ENCODE measurements at regions not wholly inside any gene's neighbourhood (a gene's known extent, or its start where the extent isn't known, plus 50 kb on each side); places are given as distances from the start of the nearest gene placed in this dataset.

GRCh38 chr2:4152051-4152450 lies 448.7 kb downstream of the DCDC2C start:
- Histone ChIP-seq H3K27me3 (ENCODE audit: low read depth) (no peaks in the 10 kb centered on the region), H3K4me3 (no peak overlapping the region), H3K4me1 (no peaks in the 10 kb centered on the region), H3K9me3 (replicated peaks) (peaks cover 18% of the 10 kb centered on the region), H3K36me3 (no peaks in the 10 kb centered on the region), H3K27ac (replicated peaks) (no peak overlapping the region)
- no peak for TF ChIP-seq CTCF (IDR thresholded peaks at IDR 0.05; ENCODE audit: borderline replicate concordance)
- intact Hi-C loops (cut with micrococcal nuclease): no loop called here
- no peak for DNase-seq

- intact Hi-C loops (cut with micrococcal nuclease): no loop called here
- Histone ChIP-seq H3K4me3 (no peak overlapping the region), H3K9me3 (replicated peaks) (peaks cover 94% of the 10 kb centered on the region), H3K4me1 (no peaks in the 10 kb centered on the region), H3K27me3 (ENCODE audit: low read depth) (no peaks in the 10 kb centered on the region), H3K27ac (replicated peaks) (no peak overlapping the region), H3K36me3 (no peaks in the 10 kb centered on the region)
- DNase-seq: no peak
- TF ChIP-seq CTCF (IDR thresholded peaks at IDR 0.05; ENCODE audit: borderline replicate concordance): no peak
Observed at GRCh38 chr2:4168834-4169233, 465.5 kb downstream of the DCDC2C start.

- Histone ChIP-seq H3K36me3 (no peaks in the 10 kb centered on the region), H3K27ac (replicated peaks) (no peak overlapping the region), H3K4me3 (no peak overlapping the region), H3K9me3 (replicated peaks) (peaks cover 82% of the 10 kb centered on the region), H3K4me1 (no peaks in the 10 kb centered on the region), H3K27me3 (ENCODE audit: low read depth) (no peaks in the 10 kb centered on the region)
- no peak for DNase-seq
- intact Hi-C loops (cut with micrococcal nuclease): no loop called here
- no peak for TF ChIP-seq CTCF (IDR thresholded peaks at IDR 0.05; ENCODE audit: borderline replicate concordance)
Observed at GRCh38 chr2:4174796-4175195, 471.4 kb downstream of the DCDC2C start.

GRCh38 chr2:4175343-4175742 lies 472.0 kb downstream of the DCDC2C start:
- no peak overlapping the region for H3K4me3 ChIP-seq
- H3K9me3 ChIP-seq (replicated peaks): peaks cover 77% of the 10 kb centered on the region
- intact Hi-C loops (cut with micrococcal nuclease): no loop called here
- no peaks in the 10 kb centered on the region for H3K36me3 ChIP-seq
- H3K27me3 ChIP-seq (ENCODE audit: low read depth): no peaks in the 10 kb centered on the region
- no peaks in the 10 kb centered on the region for H3K4me1 ChIP-seq
- TF ChIP-seq CTCF (IDR thresholded peaks at IDR 0.05; ENCODE audit: borderline replicate concordance): no peak
- H3K27ac ChIP-seq (replicated peaks): no peak overlapping the region
- DNase-seq: no peak

- Histone ChIP-seq H3K27me3 (ENCODE audit: low read depth) (no peaks in the 10 kb centered on the region), H3K36me3 (no peaks in the 10 kb centered on the region), H3K4me1 (no peaks in the 10 kb centered on the region), H3K4me3 (no peak overlapping the region), H3K9me3 (replicated peaks) (peaks cover 27% of the 10 kb centered on the region), H3K27ac (replicated peaks) (no peak overlapping the region)
- DNase-seq: no peak
- no peak for TF ChIP-seq CTCF (IDR thresholded peaks at IDR 0.05; ENCODE audit: borderline replicate concordance)
- intact Hi-C loops (cut with micrococcal nuclease): no loop called here
Observed at GRCh38 chr2:4180631-4181030, 477.3 kb downstream of the DCDC2C start.

GRCh38 chr2:4181062-4181461 lies 477.7 kb downstream of the DCDC2C start:
- no peaks in the 10 kb centered on the region for H3K36me3 ChIP-seq
- H3K9me3 ChIP-seq (replicated peaks): peaks cover 23% of the 10 kb centered on the region
- H3K27ac ChIP-seq (replicated peaks): no peak overlapping the region
- DNase-seq: no peak
- TF ChIP-seq CTCF (IDR thresholded peaks at IDR 0.05; ENCODE audit: borderline replicate concordance): no peak
- H3K27me3 ChIP-seq (ENCODE audit: low read depth): no peaks in the 10 kb centered on the region
- intact Hi-C loops (cut with micrococcal nuclease): no loop called here
- H3K4me1 ChIP-seq: no peaks in the 10 kb centered on the region
- H3K4me3 ChIP-seq: no peak overlapping the region

Measured in left ventricle myocardium inferior (tissue), 1 donor.